Activated CD8-positive, alpha-beta memory T cell treated with anti-CD3 and anti-CD28 coated beads, Interleukin-2, amount 50 U/mL, for 4 hours (primary cell): ENCODE measurements at regions not wholly inside any gene's neighbourhood (a gene's known extent, or its start where the extent isn't known, plus 50 kb on each side); places are given as distances from the start of the nearest gene placed in this dataset.

Experiments
- DNase-seq: peaks from one replicate; pipeline ENCODE4 v3.0.0-alpha.2; 2020

DNA sequence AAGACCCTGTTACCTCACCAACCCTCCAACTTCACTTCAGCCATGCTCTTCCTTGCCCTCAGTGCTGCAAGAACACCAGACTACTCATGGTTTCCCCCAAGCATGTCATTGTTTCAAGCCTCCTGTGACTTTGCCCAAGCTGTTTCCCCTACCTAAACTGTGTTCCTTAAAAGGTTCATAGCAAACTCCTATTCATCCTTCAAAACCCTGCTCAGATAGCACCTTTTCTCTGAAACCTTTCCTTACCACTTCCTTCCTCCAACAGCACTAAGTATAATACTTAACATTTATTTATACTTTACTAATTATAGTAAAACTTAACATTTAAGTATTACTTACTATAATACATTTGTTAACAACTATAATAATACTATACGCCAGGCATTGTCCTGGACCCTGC is 136.2 kb downstream of the CCT6B start:
- no peak for DNase-seq

DNA sequence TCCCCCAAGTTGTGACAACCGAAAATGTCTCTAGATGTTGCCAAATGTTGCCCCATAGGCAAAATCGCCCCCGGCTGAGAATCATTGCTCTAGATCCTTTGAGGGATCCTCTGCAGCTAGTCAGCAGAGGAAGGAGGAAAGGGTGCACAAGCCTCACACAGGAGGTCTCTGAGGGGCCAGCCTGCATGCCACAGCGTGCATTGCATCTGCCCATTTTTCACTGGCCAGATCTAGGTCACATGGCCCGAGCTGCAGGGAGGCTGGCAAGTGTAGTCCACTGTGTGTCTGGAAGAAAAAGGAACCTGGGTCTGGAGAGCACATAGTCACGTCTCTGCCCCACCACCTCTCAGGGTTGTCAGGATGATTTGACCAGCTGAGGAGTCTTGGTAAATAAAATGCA is 138.2 kb downstream of the CCT6B start:
- DNase-seq: no peak

DNA sequence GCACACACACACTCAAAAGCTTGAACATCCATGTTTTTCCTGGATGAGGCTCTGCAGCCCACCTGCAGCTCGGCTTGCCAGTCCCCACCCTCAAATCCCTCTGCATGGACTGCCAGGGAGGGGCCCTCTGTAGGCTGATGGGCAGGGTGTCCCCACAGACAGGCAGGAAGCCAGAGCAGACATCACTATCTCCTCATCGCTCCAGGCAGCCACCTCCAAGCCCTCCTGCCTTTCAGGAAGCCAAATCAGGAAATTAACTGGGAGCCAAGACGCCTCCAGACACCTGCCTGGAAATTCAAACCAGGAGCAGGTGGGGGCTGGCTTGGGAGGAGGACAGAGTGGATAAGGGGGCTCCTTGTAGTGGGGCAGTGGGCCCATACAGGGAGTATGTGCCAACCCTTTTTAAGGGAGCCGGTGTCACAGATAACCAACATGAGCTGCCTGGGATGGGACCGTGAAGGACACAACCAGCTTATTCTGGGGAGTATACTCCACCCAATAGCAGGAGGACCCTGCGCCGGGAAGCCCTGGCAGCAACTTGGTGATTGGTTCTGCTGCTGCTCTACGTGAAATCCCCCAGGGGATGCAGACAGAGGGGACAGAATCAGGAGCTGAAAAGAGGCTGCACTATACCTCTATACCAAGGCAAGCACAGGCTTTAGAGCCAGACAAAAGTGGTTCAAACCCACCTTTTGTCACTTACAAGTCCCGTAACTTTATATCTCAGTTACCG is 139.1 kb downstream of the CCT6B start:
- DNase-seq: no peak

DNA sequence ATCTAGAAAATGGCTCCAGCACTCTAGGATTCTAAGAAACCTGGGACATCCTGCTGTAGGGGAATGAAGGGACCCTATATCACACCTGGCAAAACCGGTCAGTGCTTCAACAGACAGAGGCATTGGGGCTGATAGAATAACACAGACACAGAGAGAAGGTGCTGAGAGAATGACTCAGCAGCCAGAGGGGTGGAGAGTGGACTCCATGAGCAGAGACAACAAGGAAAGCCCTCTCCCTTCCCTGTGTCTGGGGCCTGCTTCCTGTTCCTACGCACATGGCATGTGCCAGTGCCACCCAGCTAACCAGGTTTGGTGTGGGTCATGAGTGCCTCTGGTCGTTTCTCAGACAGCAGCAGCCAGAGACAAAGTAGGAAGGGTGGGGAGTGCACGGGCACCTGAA is 140.3 kb downstream of the CCT6B start:
- no peak for DNase-seq

DNA sequence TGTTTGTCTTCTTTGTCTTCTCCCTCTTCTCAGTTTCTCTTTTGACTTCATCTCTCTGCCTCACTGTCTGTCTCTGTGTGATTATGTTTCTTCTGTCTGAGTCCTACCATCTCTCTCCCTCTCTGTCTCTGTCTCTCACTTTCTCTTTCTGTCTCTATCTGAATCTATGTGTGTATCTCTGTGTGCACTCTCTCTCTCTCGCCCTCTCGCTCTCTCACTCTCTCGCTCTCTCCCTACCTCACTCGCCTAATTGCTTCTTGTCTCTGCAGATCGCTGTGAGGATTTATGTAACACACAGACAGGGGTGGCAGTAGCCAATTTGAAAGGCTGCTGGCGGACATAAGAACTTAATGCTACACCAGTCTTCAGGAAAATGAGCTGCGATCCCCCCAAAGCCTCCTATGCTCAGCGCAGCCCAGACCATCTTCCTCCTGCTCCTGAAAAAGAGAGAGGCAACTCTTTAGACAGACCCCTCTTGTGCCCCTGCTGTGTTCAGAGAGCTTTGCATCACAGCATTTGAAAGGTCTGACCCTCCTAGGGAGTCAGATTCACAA is 140.9 kb downstream of the CCT6B start:
- DNase-seq: no peak

DNA sequence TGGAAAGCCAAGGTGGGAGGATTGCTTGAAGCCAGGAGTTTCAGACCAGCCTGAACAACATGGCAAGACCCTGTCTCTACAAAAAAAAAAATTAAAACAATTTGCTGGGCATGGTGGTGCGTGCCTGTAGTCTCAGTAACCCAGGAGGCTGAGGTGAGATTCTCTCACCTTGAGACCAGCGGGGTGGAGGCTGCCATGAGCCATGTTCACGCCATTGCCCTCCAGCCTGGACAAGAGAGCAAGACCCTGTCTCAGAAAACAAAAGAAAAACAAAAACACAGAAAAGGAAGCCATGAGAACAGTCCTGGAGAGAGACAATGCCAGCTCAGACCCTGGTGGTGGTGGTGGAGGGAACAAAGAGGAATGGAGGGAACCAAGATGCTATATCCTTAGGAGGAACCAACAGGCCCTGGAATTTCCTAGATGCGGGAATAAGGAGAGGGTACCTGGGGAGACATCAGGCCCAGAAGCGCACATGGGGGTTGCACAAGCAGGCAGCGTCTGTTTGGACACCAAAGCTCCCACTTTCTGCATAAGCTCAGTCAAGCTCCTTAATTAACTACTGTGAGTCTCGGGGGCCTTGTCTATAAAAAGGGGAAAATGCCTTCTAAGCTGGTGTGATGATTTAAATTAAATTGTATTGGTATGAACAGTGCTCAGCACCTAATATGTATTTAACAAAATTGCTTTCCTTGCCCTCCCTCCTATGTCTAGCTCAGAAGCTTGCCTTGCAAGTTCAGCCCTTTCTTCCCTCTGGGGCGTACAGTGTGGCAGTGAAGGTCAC is 143.8 kb downstream of the CCT6B start:
- no peak for DNase-seq

DNA sequence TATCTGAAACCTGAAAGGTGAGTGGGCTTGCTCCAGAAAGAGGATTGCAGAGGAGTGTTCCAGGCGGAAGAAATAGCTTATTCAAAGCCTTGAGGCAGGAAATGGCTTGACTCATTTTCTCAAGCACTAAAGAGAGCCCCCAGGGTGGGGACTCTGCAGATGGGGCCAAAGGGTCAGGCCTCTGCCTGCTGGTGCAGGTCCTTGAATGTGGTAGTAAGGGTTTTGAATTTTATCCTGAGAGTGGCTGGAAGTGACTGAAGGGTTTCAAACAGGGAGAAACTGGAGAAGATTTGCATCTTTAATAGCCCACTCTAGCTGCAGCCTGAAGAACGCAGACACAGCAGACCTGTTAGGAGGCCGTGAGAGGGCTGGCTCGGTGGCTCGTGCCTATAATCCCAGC is 144.4 kb downstream of the CCT6B start:
- DNase-seq: no peak

DNA sequence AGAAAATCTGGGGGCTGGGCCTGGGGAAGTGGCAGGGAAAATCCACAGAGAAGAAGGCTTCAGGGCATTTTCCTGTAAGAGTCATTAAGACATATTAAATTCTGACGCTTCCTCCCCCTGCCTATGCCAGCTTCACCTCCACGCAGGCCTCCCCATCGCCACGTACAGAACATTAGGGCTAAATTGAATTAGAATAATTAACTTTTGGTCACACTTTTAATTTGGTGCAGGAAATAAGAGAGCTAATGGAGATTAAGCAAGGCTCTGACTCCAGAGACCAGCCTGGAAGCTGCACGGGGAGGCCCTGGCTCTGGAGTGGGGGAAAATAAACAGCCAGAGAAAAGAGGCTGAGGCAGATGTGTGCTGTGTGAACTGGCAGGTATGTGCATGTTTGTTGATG is 148.0 kb downstream of the CCT6B start:
- no peak for DNase-seq

DNA sequence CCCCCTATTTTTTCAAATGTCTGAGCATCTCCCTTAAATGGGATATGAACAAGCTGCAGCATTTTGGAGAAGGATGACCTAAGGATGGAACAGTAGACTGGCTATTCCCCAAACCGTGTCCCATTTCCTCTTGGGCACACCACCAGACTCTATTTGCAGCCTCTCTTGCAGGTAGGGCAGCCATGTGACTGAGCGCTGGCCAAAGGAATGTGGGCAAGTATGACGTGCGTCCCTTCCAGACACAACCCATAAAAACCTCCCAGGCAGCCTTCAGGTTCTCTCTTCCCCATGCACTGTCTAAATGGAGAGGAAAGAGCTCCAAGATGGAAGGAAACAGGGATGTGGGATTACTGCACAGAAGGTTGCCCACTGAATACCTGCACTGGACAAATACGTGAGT is 149.7 kb downstream of the CCT6B start:
- no peak for DNase-seq

DNA sequence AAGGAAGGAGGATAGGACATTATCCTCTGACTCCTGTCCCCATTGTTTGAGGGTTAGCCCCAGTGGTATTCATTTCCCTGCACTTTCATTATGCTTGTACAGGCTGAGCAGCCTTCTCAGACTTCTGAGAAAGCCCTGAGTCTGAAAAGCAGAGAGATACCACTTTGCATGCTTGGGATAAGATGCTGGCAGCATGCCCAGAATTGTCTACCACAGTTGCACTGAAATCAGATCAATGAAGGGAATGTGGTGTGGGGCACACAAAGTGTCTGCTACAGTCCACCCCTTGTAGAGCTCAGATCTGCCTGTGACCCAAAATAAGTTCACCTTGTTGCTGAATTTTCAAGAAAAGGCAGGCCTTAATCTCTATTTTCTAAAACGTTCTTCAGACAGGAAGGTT is 160.6 kb downstream of the CCT6B start:
- DNase-seq: no peak

DNA sequence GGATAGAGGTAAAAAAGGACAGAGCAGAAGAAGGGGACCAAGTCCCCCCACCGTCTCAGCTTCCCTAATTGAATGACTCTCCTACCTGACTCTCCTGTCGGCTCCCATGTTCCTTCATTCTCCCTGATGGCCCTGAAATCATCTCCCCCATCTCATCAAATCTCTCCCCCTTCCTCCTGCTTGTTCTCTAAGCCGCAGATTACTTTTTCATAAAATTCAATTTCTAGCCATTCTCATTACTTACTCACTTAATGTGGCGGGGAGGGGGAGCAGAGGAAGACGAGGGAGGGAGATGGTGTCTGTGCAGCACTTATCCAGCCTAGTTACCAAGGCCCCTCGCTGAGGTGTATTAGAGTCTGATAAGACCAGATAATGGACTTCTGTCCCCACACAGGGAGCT is 161.5 kb downstream of the CCT6B start:
- DNase-seq: no peak

DNA sequence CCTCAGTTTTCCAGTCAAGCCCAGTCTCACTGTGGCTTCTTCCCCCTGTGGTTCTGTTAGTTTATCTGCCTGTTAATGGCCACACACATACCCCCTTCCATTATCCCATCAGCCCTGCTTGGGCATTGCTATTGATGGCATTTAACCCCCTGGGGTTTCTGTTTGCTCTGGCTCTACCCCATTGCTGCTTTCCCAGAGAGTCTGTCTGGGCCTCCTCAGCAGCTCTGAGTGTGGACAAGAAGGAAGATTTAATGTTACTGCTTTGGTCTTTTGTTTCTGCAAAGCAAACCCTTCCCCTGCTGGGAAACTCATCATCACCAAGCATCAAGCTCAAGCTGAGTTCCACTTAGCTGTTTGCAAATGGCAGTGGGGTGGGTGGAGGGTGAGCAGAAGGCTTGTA is 162.7 kb downstream of the CCT6B start:
- no peak for DNase-seq

DNA sequence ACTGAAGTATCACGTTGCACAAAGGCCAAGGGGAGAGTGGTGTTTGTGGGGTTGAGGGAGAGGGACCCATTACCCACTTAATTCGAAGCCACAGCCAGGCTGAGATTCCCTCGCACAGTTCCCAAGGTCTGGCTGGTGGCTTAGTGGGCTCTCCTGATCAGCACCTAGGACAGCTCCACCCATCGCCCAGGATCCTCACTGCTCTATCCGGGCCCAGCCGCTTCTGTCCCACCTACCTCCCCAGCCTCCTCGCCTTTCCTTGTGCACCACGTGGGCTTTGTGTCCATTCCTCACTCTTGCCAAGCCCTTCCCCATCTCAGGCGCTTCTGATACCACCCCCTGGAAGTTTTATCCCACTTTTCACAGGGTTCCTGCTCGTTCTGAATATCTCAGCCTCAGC is 163.5 kb downstream of the CCT6B start:
- peak; percentile 19 for DNase-seq

DNA sequence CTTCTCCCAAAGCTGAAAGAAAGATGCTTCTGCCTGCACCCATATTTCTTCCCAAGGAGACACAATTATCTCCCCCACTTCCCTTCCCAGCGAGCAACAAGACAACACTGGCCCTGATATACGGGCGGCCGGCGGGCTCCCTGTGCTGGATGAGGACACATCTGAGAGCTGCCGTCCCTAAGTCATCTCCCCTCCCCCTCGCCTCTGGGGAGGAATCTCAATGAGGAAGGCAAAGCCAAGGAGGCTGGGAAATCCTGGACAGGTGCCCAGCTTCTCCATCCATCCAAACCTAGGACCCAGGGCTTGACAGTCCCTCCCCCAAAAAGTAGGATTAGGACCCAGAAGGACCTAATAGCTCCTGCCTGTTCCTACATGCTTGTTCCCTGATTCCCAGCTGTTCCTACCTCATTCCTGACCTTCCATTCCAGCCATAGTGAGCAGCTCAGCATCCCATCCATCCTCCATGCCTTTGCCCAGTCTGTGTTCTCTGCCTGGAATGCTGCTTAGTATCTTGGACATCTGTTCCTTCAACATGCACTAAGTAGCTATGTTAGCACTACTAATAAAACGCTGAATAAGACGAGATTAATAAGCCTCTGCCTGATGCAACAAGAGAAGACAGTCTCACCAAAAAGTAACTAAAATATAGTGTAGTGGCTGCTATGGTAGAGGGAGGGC is 167.9 kb downstream of the CCT6B start:
- DNase-seq: no peak

DNA sequence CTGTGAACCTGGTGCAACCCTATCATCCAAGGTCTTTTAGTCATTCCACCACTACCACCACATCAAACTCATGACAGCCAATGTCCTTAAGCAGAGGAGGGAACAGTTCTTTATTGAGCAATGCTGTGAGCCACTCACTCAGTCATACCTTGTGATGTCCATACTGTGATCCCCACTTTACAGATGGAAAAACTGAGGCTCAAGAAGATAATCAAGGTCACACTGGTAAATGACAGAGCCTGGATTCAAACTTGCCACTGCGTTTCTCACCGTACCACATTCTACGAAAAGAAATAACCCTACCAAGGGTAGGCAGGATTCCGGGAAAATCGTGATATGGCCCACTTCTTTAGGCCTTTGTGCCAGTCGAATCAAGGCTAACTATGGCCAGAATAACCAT is 172.6 kb downstream of the CCT6B start:
- DNase-seq: no peak

DNA sequence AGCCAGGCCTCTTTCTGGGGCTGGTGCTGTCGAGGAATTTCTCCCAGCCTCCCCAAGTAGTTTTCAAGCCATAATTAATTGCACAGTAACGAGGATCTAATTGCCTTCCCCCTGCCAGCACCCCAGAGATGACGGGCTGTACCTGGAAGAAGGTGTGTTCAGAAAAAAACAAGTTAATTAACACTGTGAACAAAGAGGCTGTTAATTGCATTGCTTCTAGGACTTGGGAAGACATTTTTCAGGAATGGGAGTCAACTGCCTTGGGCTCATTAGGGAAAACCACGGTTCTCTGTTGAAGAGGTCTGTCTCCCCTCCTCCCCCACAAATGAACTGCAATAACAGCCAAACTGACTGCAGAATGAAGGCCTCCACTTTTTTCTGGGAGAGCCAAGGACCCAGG is 176.7 kb downstream of the CCT6B start:
- DNase-seq: no peak

DNA sequence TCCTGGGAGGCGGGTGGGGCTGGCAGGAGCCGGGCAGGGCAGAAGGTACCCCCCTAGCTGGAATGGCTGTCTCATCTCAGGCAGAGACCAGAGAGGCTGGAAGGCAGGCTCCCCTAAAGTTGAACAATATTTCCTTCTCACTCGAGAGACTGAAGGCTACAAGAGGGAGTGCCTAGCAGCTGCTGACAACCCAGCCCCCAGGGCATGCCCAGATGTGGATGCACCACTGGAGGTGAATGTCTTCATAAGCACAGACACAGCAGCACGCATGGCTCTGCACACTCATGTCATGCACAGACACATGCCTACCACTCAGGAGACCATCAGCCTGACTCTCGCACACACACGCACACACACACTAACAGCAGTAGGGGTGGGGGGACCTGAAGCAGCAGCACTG is 179.0 kb downstream of the CCT6B start:
- no peak for DNase-seq

DNA sequence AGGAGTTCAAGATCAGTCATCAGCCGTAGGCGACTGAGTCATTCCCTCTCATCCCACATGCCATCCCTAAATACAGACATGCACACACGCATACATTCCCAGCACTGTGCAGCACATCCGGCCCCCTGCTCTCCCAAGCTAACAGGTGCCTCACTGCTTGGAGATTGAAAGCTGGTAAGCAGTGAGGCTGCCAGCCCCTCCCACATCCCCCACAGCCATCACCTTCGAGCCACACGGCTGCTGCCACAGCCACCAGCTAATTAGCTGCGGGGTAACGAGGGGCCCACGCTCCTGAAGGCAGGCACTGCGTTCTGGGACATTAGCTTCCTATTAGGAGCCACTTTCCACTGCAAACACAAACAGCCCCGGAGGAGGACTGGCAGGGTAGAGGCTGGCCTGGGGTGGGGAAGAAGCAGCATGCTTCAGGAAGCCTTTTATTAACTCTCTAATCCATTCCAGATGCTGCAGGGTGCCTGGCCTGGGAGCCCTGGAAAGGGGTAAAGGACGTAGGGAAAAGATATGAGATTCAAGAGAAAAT is 179.6 kb downstream of the CCT6B start:
- DNase-seq: no peak

DNA sequence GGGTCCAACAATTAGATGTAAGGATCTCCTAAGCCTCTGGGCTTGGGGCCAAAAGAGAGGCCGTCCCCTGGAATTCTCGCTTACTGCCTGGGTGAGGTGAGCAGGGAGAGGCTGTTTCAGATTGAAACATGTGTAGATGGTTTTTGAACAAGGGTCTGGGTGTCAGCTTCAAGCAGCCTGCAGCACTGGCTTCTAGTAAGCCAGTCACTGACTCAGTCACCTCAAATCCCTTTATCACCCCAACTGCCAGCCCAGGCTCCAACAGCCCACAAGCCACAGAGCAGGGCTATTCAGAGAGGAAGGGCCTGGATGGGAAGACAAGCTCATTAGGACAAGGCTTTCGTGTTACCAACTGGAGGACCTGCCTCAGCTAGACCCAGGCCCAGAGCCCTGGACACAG is 180.2 kb downstream of the CCT6B start:
- DNase-seq: no peak

DNA sequence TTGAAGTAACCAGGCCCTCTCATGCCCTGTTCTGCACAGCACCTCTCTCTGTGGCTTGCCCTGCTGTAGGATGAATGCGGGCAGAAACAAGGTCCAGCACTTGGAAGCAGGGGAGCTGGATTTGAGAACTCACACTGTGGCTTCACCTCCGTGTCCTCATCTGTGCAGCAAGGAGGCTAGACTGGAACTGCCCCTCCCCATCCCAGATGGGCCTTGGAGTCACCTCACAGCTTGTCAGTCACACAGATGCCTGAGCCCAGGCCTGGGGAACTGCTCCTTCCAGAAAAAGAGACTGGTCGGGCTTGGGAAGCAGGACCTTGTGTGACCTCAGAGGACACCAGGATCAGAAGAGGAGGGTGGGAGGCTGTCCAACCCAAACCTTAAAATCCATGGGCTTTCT is 180.8 kb downstream of the CCT6B start:
- no peak for DNase-seq

DNA sequence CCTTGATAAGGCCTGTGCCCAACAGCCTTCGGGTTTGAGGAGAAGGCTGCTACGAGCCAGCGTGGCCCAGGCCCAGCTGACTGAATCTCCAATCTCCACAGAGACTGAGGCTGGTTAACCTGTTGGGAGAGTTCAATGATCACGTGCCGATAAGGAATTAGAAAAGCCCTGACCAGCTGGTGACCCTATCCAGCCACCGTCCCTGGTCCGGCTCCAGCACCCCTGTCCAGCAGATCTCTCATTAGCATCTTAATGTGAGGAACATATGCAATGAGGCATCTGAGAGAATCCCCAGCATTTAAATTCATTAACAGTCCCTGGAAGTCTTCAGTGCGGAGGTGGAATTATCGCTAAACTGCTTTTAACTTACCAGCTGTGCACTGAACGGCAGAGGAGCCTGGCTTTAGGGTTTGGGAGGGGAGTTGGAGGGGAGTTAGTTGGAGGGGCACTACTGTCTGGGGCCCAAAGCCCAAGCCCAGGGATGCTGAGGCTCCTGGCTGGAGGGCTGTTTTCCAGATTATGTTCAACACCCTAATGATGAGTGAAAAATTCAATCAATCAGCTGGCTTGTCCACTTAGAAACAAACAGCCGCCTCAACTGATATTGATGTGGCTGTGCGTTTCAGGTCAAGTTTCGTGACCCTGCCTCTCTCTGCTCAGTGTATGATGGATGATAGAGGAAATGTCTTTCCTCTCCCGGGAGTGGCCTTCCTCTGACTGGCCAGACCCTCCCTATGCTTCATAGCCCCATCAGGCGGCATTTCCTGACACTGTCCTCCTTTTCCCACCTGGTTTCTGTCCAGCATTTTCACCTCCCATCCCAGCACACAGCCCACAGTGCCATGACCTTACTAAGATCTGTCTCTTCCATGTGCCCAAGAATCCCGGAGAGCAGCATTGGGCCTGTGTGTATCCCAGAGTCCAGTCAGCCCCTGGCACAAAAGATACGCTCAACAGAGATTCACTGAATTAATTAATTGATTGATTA is 184.5 kb downstream of the CCT6B start:
- no peak for DNase-seq

DNA sequence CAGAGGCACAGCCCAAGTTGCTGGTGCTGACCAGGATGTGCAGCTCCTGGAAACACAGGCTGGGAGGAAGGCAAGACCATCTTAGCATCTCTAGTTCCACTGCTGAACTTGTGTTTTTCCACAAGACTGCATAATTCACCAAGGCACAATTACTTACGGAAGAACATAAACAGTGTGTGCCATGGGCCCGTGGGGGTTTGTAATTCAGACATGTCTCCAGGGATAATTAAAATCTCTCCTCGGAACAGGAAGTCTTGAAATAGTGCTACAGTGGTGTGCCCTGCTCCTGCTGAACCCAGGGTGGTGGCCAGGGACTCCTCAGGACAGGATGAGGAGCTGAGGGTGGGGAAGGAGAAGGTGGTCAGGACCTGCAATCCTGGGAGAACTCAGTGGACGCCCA is 188.2 kb downstream of the CCT6B start:
- no peak for DNase-seq
